ENCODE measurements at regions not wholly inside any gene's neighbourhood (a gene's known extent, or its start where the extent isn't known, plus 50 kb on each side); places are given as distances from the start of the nearest gene placed in this dataset.
"Not testable (repeated sequence)": the region's sequence is repeated elsewhere in the genome, so short reads cannot be mapped to it uniquely, and the experiment has no call there.

DNA sequence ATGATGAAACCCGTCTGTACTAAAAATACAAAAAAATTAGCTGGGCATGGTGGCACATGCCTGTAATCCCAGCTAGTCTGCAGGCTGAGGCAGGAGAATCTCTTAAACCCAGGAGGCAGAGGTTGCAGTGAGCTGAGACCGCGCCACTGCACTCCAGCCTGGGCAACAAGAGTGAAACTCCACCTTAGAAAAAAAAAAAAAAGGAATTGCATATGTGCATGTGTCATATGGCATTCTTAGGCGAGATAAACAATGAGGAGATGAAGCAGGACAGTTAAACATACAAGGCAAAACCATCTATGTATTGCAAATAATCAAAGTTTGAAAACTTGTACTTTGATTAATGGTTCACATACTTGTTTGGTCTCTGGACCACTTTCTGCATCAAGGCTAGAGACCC, 305.1 kb downstream of the SEC16B start:
- peaks cover 15% of the 10 kb centered on the region for H3K9me3 Mint-ChIP-seq
- H3K27ac Mint-ChIP-seq; H3K4me1 Mint-ChIP-seq; ATAC-seq; DNase-seq (ENCODE audit: low spot score in 2 of 2); H3K36me3 Mint-ChIP-seq; H3K4me3 Mint-ChIP-seq: not testable (repeated sequence)

GRCh38 chr1:177660188-177660587, 309.7 kb downstream of the SEC16B start:
- Mint-ChIP-seq H3K27ac (no peak overlapping the region), H3K9me3 (peaks cover 24% of the 10 kb centered on the region), H3K4me1 (no peaks in the 10 kb centered on the region), H3K4me3 (no peak overlapping the region), H3K36me3 (no peaks in the 10 kb centered on the region)
- no peak for DNase-seq (ENCODE audit: low spot score in 2 of 2)
- no peak for ATAC-seq

DNA sequence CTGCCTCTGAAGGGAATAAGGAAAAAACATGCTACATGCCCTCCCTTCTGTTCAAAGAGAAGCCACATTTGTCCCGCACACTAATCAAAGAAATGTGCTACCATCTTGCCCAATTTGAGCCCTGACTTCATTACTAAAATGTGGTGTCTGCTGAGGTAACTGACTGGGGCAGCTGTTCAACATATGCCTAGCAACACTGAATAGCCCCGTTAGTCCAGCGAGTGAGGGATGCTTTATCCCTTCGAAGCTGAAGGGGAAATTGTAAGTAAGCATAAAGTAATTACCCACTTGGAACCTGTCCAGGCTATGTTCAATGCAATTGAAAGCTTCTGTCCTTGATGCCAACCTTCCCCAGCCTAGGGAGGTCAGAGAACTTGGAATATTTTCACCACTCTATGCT, 310.6 kb downstream of the SEC16B start:
- DNase-seq (ENCODE audit: low spot score in 2 of 2) = no peak
- Mint-ChIP-seq H3K36me3 (no peaks in the 10 kb centered on the region), H3K4me1 (no peaks in the 10 kb centered on the region), H3K27ac (no peak overlapping the region), H3K9me3 (peaks cover 22% of the 10 kb centered on the region), H3K4me3 (no peak overlapping the region)
- ATAC-seq = no peak

DNA sequence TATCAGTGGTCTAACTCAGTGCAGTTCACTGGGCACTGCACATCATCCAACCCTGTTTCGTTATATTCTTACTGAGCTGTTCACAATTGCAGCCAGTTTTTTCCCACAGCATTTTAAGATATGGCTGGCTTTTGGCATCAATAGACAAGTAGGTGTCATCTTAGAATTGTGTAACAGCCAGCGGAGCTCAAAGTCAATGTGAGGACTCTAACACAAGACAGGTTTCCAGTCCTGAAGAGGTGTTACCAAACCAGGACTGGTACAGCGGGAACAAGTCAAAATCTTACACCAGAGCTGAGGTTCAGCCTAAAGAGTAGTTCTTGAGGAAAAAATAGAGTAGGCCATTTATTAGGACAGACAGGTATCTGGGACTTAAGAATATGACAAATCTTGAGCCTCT, 313.3 kb downstream of the SEC16B start:
- no peaks in the 10 kb centered on the region for H3K36me3 Mint-ChIP-seq
- no peak for DNase-seq (ENCODE audit: low spot score in 2 of 2)
- H3K9me3 Mint-ChIP-seq = peaks cover 23% of the 10 kb centered on the region
- no peak overlapping the region for H3K27ac Mint-ChIP-seq
- H3K4me3 Mint-ChIP-seq = no peak overlapping the region
- H3K4me1 Mint-ChIP-seq = no peaks in the 10 kb centered on the region
- no peak for ATAC-seq

DNA sequence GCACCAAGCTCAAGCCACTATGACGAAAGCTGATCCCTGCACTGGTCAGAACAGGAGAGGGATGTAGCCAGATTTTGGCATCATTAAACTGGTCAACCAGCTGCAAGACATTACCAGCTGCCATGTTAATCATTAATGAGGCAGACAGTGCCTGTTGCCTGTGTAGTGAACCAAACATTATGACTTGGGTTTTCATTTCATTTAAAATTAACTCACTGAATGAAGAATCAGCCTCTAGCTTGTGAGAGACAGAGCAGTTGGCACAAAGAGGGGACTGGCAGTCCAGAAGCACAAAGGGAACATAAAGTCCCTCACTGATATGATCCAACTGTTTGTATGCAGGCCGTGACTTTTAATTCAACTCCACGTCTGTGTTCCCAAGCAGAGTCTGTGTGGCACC, 318.9 kb downstream of the SEC16B start:
- no peak for ATAC-seq
- Mint-ChIP-seq H3K4me1 (no peaks in the 10 kb centered on the region), H3K4me3 (no peak overlapping the region), H3K27ac (no peak overlapping the region), H3K9me3 (peaks cover 15% of the 10 kb centered on the region), H3K36me3 (no peaks in the 10 kb centered on the region)
- DNase-seq (ENCODE audit: low spot score in 2 of 2) = no peak

GRCh38 chr1:177648731-177649265, 321.1 kb downstream of the SEC16B start:
- no peaks in the 10 kb centered on the region for H3K4me1 Mint-ChIP-seq
- peaks cover 17% of the 10 kb centered on the region for H3K9me3 Mint-ChIP-seq
- ATAC-seq (no peak), DNase-seq (ENCODE audit: low spot score in 2 of 2) (no peak)
- no peak overlapping the region for H3K27ac Mint-ChIP-seq
- no peak overlapping the region for H3K4me3 Mint-ChIP-seq
- H3K36me3 Mint-ChIP-seq = no peaks in the 10 kb centered on the region

DNA sequence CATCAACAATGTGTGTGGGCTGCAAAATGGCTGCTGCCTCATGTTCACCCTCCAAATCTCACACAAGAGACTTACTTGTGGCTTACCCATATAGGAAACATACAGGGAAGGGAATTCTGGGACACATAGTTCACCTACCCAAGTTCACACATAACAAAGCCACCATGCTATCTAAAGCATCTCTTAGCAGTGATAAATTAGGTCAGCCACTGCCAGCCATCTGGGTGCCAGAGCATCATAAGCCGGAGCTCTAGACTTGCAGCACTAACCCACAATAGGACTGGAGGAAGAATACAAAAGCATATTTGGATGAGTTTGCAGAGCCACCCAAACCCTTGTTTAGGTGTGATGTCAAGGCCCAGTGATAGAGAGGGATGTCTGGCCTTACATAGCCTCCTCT, 321.7 kb downstream of the SEC16B start:
- Mint-ChIP-seq H3K9me3 (peaks cover 17% of the 10 kb centered on the region), H3K4me3 (no peak overlapping the region), H3K36me3 (no peaks in the 10 kb centered on the region), H3K27ac (no peak overlapping the region), H3K4me1 (no peaks in the 10 kb centered on the region)
- DNase-seq (ENCODE audit: low spot score in 2 of 2) = no peak
- no peak for ATAC-seq

- H3K36me3 Mint-ChIP-seq = no peaks in the 10 kb centered on the region
- peaks cover 14% of the 10 kb centered on the region for H3K9me3 Mint-ChIP-seq
- ATAC-seq (no peak), DNase-seq (ENCODE audit: low spot score in 2 of 2) (no peak)
- no peak overlapping the region for H3K4me3 Mint-ChIP-seq
- H3K4me1 Mint-ChIP-seq = no peaks in the 10 kb centered on the region
- no peak overlapping the region for H3K27ac Mint-ChIP-seq
Measured at GRCh38 chr1:177646757-177647730, 322.8 kb downstream of the SEC16B start.

GRCh38 chr1:177645491-177646190, 324.2 kb downstream of the SEC16B start:
- Mint-ChIP-seq H3K27ac (no peak overlapping the region), H3K4me3 (no peak overlapping the region), H3K4me1 (no peaks in the 10 kb centered on the region), H3K36me3 (no peaks in the 10 kb centered on the region), H3K9me3 (peaks cover 16% of the 10 kb centered on the region)
- ATAC-seq (no peak), DNase-seq (ENCODE audit: low spot score in 2 of 2) (no peak)

DNA sequence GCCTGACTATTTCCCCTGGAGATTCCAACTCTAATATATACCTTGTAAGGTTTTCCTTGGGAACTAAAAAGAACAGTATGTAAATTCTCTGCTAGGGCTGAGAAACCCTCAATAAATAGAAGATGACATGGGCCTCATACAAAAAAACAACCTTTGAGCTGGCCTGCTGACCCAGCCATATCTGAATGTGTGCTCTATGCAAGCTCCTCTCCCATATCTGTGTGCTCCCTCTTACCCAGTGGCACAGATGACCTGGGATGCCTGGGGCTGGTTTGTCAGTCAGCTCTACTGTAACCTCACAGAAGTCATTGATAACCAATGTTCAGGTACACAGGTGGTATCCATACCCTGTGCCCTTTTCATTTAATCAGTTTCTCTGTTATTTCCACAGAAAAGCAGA, 329.2 kb downstream of the SEC16B start:
- Mint-ChIP-seq H3K4me3 (no peak overlapping the region), H3K4me1 (no peaks in the 10 kb centered on the region), H3K36me3 (no peaks in the 10 kb centered on the region), H3K9me3 (peaks cover 10% of the 10 kb centered on the region), H3K27ac (no peak overlapping the region)
- ATAC-seq (no peak), DNase-seq (ENCODE audit: low spot score in 2 of 2) (no peak)

DNA sequence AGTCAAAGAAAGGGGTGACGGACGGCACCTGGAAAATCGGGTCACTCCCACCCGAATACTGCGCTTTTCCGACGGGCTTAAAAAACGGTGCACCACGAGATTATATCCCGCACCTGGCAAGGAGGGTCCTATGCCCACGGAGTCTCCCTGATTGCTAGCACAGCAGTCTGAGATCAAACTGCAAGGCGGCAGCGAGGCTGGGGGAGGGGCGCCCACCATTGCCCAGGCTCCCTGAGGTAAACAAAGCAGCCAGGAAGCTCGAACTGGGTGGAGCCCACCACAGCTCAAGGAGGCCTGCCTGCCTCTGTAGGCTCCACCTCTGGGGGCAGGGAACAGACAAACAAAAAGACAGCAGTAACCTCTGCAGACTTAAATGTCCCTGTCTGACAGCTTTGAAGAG, 335.7 kb downstream of the SEC16B start:
- H3K36me3 Mint-ChIP-seq; H3K4me1 Mint-ChIP-seq; H3K27ac Mint-ChIP-seq; H3K4me3 Mint-ChIP-seq; DNase-seq (ENCODE audit: low spot score in 2 of 2); H3K9me3 Mint-ChIP-seq; ATAC-seq: not testable (repeated sequence)

- no peaks in the 10 kb centered on the region for H3K4me1 Mint-ChIP-seq
- H3K4me3 Mint-ChIP-seq = no peak overlapping the region
- no peaks in the 10 kb centered on the region for H3K36me3 Mint-ChIP-seq
- H3K27ac Mint-ChIP-seq = no peak overlapping the region
- DNase-seq (ENCODE audit: low spot score in 2 of 2) = no peak
- peaks cover 4% of the 10 kb centered on the region for H3K9me3 Mint-ChIP-seq
- no peak for ATAC-seq
Measured at GRCh38 chr1:177632923-177633615, 336.8 kb downstream of the SEC16B start.

- Mint-ChIP-seq H3K36me3 (no peaks in the 10 kb centered on the region), H3K9me3 (peaks cover 4% of the 10 kb centered on the region)
- no peak for ATAC-seq
Measured at GRCh38 chr1:177631770-177632169, 338.1 kb downstream of the SEC16B start.

GRCh38 chr1:177629526-177629925, 340.3 kb downstream of the SEC16B start:
- Mint-ChIP-seq H3K36me3 (no peaks in the 10 kb centered on the region), H3K4me3 (no peak overlapping the region), H3K4me1 (no peaks in the 10 kb centered on the region), H3K9me3 (peaks cover 4% of the 10 kb centered on the region), H3K27ac (no peak overlapping the region)
- ATAC-seq = no peak
- DNase-seq (ENCODE audit: low spot score in 2 of 2) = no peak

More at GRCh38 chr1:177631770-177632169, 338.1 kb downstream of the SEC16B start:
- Mint-ChIP-seq H3K4me3 (no peak overlapping the region), H3K4me1 (no peaks in the 10 kb centered on the region), H3K27ac (no peak overlapping the region)
- no peak for DNase-seq (ENCODE audit: low spot score in 2 of 2)
